ENCODE measurements at regions not wholly inside any gene's neighbourhood (a gene's known extent, or its start where the extent isn't known, plus 50 kb on each side); places are given as distances from the start of the nearest gene placed in this dataset.
"Not testable (repeated sequence)": the region's sequence is repeated elsewhere in the genome, so short reads cannot be mapped to it uniquely, and the experiment has no call there.

- no peaks in the 10 kb centered on the region for H3K9me2 ChIP-seq (ENCODE audit: insufficient read depth)
- H3K27me3 ChIP-seq (ENCODE audit: insufficient read depth, low read depth) = no peaks in the 10 kb centered on the region; the same call in 1 of the 2 replicates
- no TSS peak for BruUV-seq (replicated peaks)
- no peak overlapping the region for H3K27ac ChIP-seq
- H3F3A ChIP-seq (ENCODE audit: insufficient read depth, low read depth) = no peaks in the 10 kb centered on the region
- H3K36me3 ChIP-seq (ENCODE audit: low read depth) = no peaks in the 10 kb centered on the region
- ChIA-PET POLR2A (ENCODE audit: unreplicated experiment) (no interaction called here), CTCF (no interaction called here)
- H3K4me1 ChIP-seq (replicated peaks; ENCODE audit: insufficient read depth) = no peaks in the 10 kb centered on the region
- H3K4me3 ChIP-seq = no peak overlapping the region
- no peak for TF ChIP-seq CTCF (conservative IDR thresholded peaks at IDR 0.05)
- TF ChIP-seq EZH2 (IDR thresholded peaks at IDR 0.05; ENCODE audit: low read depth) = no peak
- H4K20me1 ChIP-seq (ENCODE audit: insufficient read depth) = no peaks in the 10 kb centered on the region
- intact Hi-C loops (cut with micrococcal nuclease; ENCODE audit: unreplicated experiment) = no loop called here
- H3K4me2 ChIP-seq = no peak overlapping the region
- no peak for DNase-seq
- H2AFZ ChIP-seq = no peak overlapping the region
- no peaks in the 10 kb centered on the region for H3K9me3 ChIP-seq (ENCODE audit: insufficient read depth, low read depth)
- H3K79me2 ChIP-seq (ENCODE audit: low read depth) = no peaks in the 10 kb centered on the region
Observed at GRCh38 chr3:76525726-76526125, 514.2 kb upstream of the ROBO2 start.

DNA sequence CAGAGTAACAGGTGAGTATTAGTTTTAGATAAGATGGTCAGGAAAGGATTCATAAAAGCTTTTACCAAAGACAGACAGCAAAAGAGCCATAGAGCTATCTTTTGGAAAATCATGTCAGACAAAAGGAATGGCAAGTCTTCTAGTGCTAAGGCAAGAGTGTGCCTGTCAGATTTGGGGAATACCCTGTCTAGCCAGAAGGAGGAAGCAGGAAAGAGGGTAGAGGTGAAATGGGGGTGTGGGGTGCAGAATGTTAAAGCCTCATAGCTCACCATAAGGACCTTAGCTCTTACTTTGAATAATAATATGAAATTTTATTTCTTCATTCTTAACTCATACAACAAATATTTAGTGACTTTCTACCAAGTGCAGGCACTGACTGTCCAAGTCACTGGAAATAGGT lies 512.1 kb upstream of the ROBO2 start:
- POLR2A ChIA-PET (ENCODE audit: unreplicated experiment) = no interaction called here
- CTCF ChIA-PET = no interaction called here
- Histone ChIP-seq H3K27ac (no peak overlapping the region), H3F3A (ENCODE audit: insufficient read depth, low read depth) (no peaks in the 10 kb centered on the region), H3K4me3 (no peak overlapping the region), H3K36me3 (ENCODE audit: low read depth) (no peaks in the 10 kb centered on the region), H4K20me1 (ENCODE audit: insufficient read depth) (no peaks in the 10 kb centered on the region), H3K27me3 (ENCODE audit: insufficient read depth, low read depth) (no peaks in the 10 kb centered on the region; the same call in 1 of the 2 replicates), H2AFZ (no peak overlapping the region), H3K4me2 (no peak overlapping the region), H3K4me1 (replicated peaks; ENCODE audit: insufficient read depth) (no peaks in the 10 kb centered on the region), H3K9me2 (ENCODE audit: insufficient read depth) (no peaks in the 10 kb centered on the region), H3K79me2 (ENCODE audit: low read depth) (no peaks in the 10 kb centered on the region), H3K9me3 (ENCODE audit: insufficient read depth, low read depth) (no peaks in the 10 kb centered on the region)
- no TSS peak for BruUV-seq (replicated peaks)
- no peak for TF ChIP-seq EZH2 (IDR thresholded peaks at IDR 0.05; ENCODE audit: low read depth)
- TF ChIP-seq CTCF (conservative IDR thresholded peaks at IDR 0.05) = no peak
- intact Hi-C loops (cut with micrococcal nuclease; ENCODE audit: unreplicated experiment) = no loop called here
- no peak for DNase-seq

- no peak overlapping the region for H2AFZ ChIP-seq
- no peaks in the 10 kb centered on the region for H3K9me2 ChIP-seq (ENCODE audit: insufficient read depth)
- no peak overlapping the region for H3K27ac ChIP-seq
- intact Hi-C loops (cut with micrococcal nuclease; ENCODE audit: unreplicated experiment) = no loop called here
- no peaks in the 10 kb centered on the region for H3K4me1 ChIP-seq (replicated peaks; ENCODE audit: insufficient read depth)
- no peaks in the 10 kb centered on the region for H4K20me1 ChIP-seq (ENCODE audit: insufficient read depth)
- H3K36me3 ChIP-seq (ENCODE audit: low read depth) = no peaks in the 10 kb centered on the region
- no peaks in the 10 kb centered on the region for H3K79me2 ChIP-seq (ENCODE audit: low read depth)
- no peak for TF ChIP-seq CTCF (conservative IDR thresholded peaks at IDR 0.05)
- no peak for TF ChIP-seq EZH2 (IDR thresholded peaks at IDR 0.05; ENCODE audit: low read depth)
- CTCF ChIA-PET = no interaction called here
- POLR2A ChIA-PET (ENCODE audit: unreplicated experiment) = no interaction called here
- H3K27me3 ChIP-seq (ENCODE audit: insufficient read depth, low read depth) = no peaks in the 10 kb centered on the region; the same call in 1 of the 2 replicates
- H3K4me3 ChIP-seq = no peak overlapping the region
- no TSS peak for BruUV-seq (replicated peaks)
- no peak for DNase-seq
- no peak overlapping the region for H3K4me2 ChIP-seq
- no peaks in the 10 kb centered on the region for H3F3A ChIP-seq (ENCODE audit: insufficient read depth, low read depth)
- H3K9me3 ChIP-seq (ENCODE audit: insufficient read depth, low read depth) = no peaks in the 10 kb centered on the region
Observed at GRCh38 chr3:76532158-76532822, 507.6 kb upstream of the ROBO2 start.

DNA sequence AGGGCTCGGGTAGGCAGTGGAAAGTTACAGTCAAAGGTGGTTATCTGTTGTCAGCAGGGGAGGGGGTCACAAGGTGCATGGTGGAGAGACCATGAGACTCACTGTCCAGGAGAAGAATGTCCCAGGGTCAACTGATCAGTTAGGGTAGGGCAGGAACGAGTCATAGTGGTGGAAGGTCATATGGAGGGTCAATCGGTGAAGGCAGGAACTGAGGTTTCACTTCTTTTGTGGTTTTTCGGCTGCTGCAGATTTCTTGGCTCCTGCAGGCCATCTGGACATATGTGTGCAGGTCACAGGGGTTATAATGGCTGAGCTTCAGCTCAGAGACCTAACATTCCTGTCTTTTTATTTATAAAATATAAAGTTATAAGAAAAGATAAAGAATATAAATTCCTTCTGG lies 506.2 kb upstream of the ROBO2 start:
- intact Hi-C loops (cut with micrococcal nuclease; ENCODE audit: unreplicated experiment); H3K27me3 ChIP-seq (ENCODE audit: insufficient read depth, low read depth); H2AFZ ChIP-seq; H3K4me2 ChIP-seq; H3K9me3 ChIP-seq (ENCODE audit: insufficient read depth, low read depth); BruUV-seq (replicated peaks); H3K4me3 ChIP-seq; H3K79me2 ChIP-seq (ENCODE audit: low read depth); DNase-seq; CTCF ChIA-PET; H3K27ac ChIP-seq; H3K36me3 ChIP-seq (ENCODE audit: low read depth); H3K4me1 ChIP-seq (replicated peaks; ENCODE audit: insufficient read depth); H3K9me2 ChIP-seq (ENCODE audit: insufficient read depth); H4K20me1 ChIP-seq (ENCODE audit: insufficient read depth); H3F3A ChIP-seq (ENCODE audit: insufficient read depth, low read depth): not testable (repeated sequence)
- POLR2A ChIA-PET (ENCODE audit: unreplicated experiment) = interaction anchor here (0.6 kb wide), 1 partner anchor 99 kb away, joined by 8 read pairs; no protein-coding TSS in a partner anchor

GRCh38 chr3:76537857-76538256 lies 502.0 kb upstream of the ROBO2 start:
- H3K27ac ChIP-seq; POLR2A ChIA-PET (ENCODE audit: unreplicated experiment); H3K4me1 ChIP-seq (replicated peaks; ENCODE audit: insufficient read depth); H2AFZ ChIP-seq; H3K36me3 ChIP-seq (ENCODE audit: low read depth); H4K20me1 ChIP-seq (ENCODE audit: insufficient read depth); DNase-seq; intact Hi-C loops (cut with micrococcal nuclease; ENCODE audit: unreplicated experiment); H3F3A ChIP-seq (ENCODE audit: insufficient read depth, low read depth); BruUV-seq (replicated peaks); CTCF ChIA-PET; H3K27me3 ChIP-seq (ENCODE audit: insufficient read depth, low read depth); H3K4me3 ChIP-seq; H3K4me2 ChIP-seq; H3K79me2 ChIP-seq (ENCODE audit: low read depth); H3K9me3 ChIP-seq (ENCODE audit: insufficient read depth, low read depth); H3K9me2 ChIP-seq (ENCODE audit: insufficient read depth): not testable (repeated sequence)

Measured in PC-9 (cell line).